Calu3 (cell line): ENCODE measurements at regions not wholly inside any gene's neighbourhood (a gene's known extent, or its start where the extent isn't known, plus 50 kb on each side); places are given as distances from the start of the nearest gene placed in this dataset.

ENCODE experiments used
- BruUV-seq: library from RNA; stranded (reverse); fragments of 400-500 nt; replicated peaks from 2 replicates; lab custom pipeline; 2021; lab: Mats Ljungman, UMichigan
- CTCF ChIA-PET: fragments of 300-600 bp; sonication (Branson Sonifier 250); formaldehyde crosslinking; loops from one replicate; lab custom pipeline; 2022; ENCODE audit warnings: antibody characterized with exemption; lab: Charles Lee
- DNase-seq: peaks from one replicate; pipeline ENCODE4 v3.0.0; 2022
- H3K27ac Mint-ChIP-seq: one replicate; pipeline ENCODE4 v1.8.0; 2022; ENCODE audit warnings: mixed read lengths; ENCODE audit not compliant: unreplicated experiment
- H3K27me3 Mint-ChIP-seq: one replicate; pipeline ENCODE4 v1.8.0; 2022; ENCODE audit warnings: mixed read lengths; ENCODE audit not compliant: unreplicated experiment
- H3K36me3 Mint-ChIP-seq: one replicate; pipeline ENCODE4 v1.8.0; 2022; ENCODE audit warnings: mild to moderate bottlenecking, moderate library complexity, mixed read lengths; ENCODE audit not compliant: insufficient read depth, unreplicated experiment
- H3K4me1 Mint-ChIP-seq: one replicate; pipeline ENCODE4 v1.8.0; 2022; ENCODE audit warnings: mild to moderate bottlenecking, low read depth, mixed read lengths; ENCODE audit not compliant: unreplicated experiment
- H3K4me3 Mint-ChIP-seq: one replicate; pipeline ENCODE4 v1.8.0; 2022; ENCODE audit warnings: mild to moderate bottlenecking, low read depth, moderate library complexity, mixed read lengths; ENCODE audit not compliant: unreplicated experiment
- H3K9me3 Mint-ChIP-seq: one replicate; pipeline ENCODE4 v1.8.0; 2022; ENCODE audit warnings: low read depth, mixed read lengths; ENCODE audit not compliant: unreplicated experiment
- CTCF ChIP-seq: fragments of 200-600 bp; IDR thresholded peaks from one replicate; pipeline ENCODE4 v1.8.0; 2022; ENCODE audit warnings: antibody characterized with exemption; ENCODE audit not compliant: unreplicated experiment
- intact Hi-C: fragments of 100-400 bp; cut with micrococcal nuclease; formaldehyde crosslinking; loops from one replicate; pipeline ENCODE4 v1.10.0; 2022; ENCODE audit not compliant: unreplicated experiment

- Mint-ChIP-seq H3K9me3 (peaks cover 6% of the 10 kb centered on the region), H3K4me1 (no peaks in the 10 kb centered on the region), H3K27me3 (no peaks in the 10 kb centered on the region), H3K36me3 (no peaks in the 10 kb centered on the region), H3K4me3 (no peak overlapping the region), H3K27ac (no peak overlapping the region)
- BruUV-seq, result no TSS peak
- CTCF ChIA-PET, result no interaction called here
- DNase-seq, result no peak
- intact Hi-C loops, result no loop called here
- TF ChIP-seq CTCF, result no peak
Observed at GRCh38 chrX:6693051-6693450, 158.1 kb upstream of the VCX3A start.

- Mint-ChIP-seq H3K27me3 (no peaks in the 10 kb centered on the region), H3K9me3 (peaks cover 5% of the 10 kb centered on the region), H3K27ac (no peak overlapping the region), H3K4me1 (no peaks in the 10 kb centered on the region), H3K4me3 (no peak overlapping the region), H3K36me3 (no peaks in the 10 kb centered on the region)
- TF ChIP-seq CTCF, result no peak
- intact Hi-C loops, result no loop called here
- no peak for DNase-seq
- no TSS peak for BruUV-seq
- CTCF ChIA-PET, result no interaction called here
Observed at GRCh38 chrX:6685489-6685888, 150.6 kb upstream of the VCX3A start.

GRCh38 chrX:6683353-6683752 lies 148.4 kb upstream of the VCX3A start:
- Mint-ChIP-seq H3K9me3 (peaks cover 6% of the 10 kb centered on the region), H3K36me3 (no peaks in the 10 kb centered on the region), H3K4me1 (no peaks in the 10 kb centered on the region), H3K27ac (no peak overlapping the region), H3K4me3 (no peak overlapping the region), H3K27me3 (no peaks in the 10 kb centered on the region)
- TF ChIP-seq CTCF, result no peak
- no peak for DNase-seq
- CTCF ChIA-PET, result no interaction called here
- intact Hi-C loops, result no loop called here
- BruUV-seq, result no TSS peak

GRCh38 chrX:6681521-6682145 lies 146.7 kb upstream of the VCX3A start:
- H3K36me3 Mint-ChIP-seq, result no peaks in the 10 kb centered on the region
- intact Hi-C loops, result no loop called here

More at GRCh38 chrX:6681521-6682145, 146.7 kb upstream of the VCX3A start:
- H3K27ac Mint-ChIP-seq, result no peak overlapping the region
- H3K4me3 Mint-ChIP-seq, result no peak overlapping the region
- BruUV-seq, result no TSS peak
- H3K4me1 Mint-ChIP-seq, result no peaks in the 10 kb centered on the region
- CTCF ChIA-PET, result no interaction called here
- peaks cover 6% of the 10 kb centered on the region for H3K9me3 Mint-ChIP-seq
- DNase-seq, result no peak
- no peaks in the 10 kb centered on the region for H3K27me3 Mint-ChIP-seq
- TF ChIP-seq CTCF, result no peak
